Lung (tissue), 11 donors: ENCODE measurements at regions not wholly inside any gene's neighbourhood (a gene's known extent, or its start where the extent isn't known, plus 50 kb on each side); places are given as distances from the start of the nearest gene placed in this dataset.

ENCODE experiments used
- ATAC-seq: fragments of 200-7000 bp; cut with Tn5 transposase; one replicate; pipeline ENCODE4 v1.9.1; 2020; ENCODE audit warnings: moderate number of reproducible peaks; ENCODE audit not compliant: insufficient read depth, low FRiP score
- DNase-seq, 3 donors: peaks; one replicate each; pipeline ENCODE4 v3.0.0-alpha.2; 2013 to 2017
- H3K27ac ChIP-seq, 2 donors: one replicate each; pipeline ENCODE4 v1.5.1; 2013; ENCODE audit warnings: mild to moderate bottlenecking in 2 of 2, moderate library complexity in 2 of 2, control low read depth in 1 of 2, inconsistent platforms in 1 of 2, low read depth in 1 of 2, low read length in 1 of 2
- H3K27me3 ChIP-seq, 3 donors: one replicate each; pipeline ENCODE4 v1.5.1; 2013; ENCODE audit warnings: low read length in 2 of 3; ENCODE audit not compliant: control insufficient read depth in 3 of 3, insufficient read depth in 3 of 3
- H3K36me3 ChIP-seq, 4 donors: one replicate each; pipeline ENCODE4 v1.5.1; 2013; ENCODE audit warnings: low read length in 4 of 4, mild to moderate bottlenecking in 1 of 4, moderate library complexity in 1 of 4; ENCODE audit not compliant: control insufficient read depth in 4 of 4, insufficient read depth in 4 of 4
- H3K4me1 ChIP-seq, 5 donors: one replicate each; pipeline ENCODE4 v1.5.1; 2013; ENCODE audit warnings: low read length in 5 of 5, mild to moderate bottlenecking in 2 of 5, moderate library complexity in 1 of 5; ENCODE audit not compliant: control insufficient read depth in 5 of 5, insufficient read depth in 5 of 5
- H3K4me3 ChIP-seq: one replicate; pipeline ENCODE4 v1.5.1; 2013; ENCODE audit warnings: mild to moderate bottlenecking, control low read depth, moderate library complexity
- H3K9ac ChIP-seq, 2 donors: one replicate each; pipeline ENCODE4 v1.5.1; 2013; ENCODE audit warnings: low read length in 2 of 2, control low read depth in 1 of 2; ENCODE audit not compliant: insufficient read depth in 1 of 2
- H3K9me3 ChIP-seq, 4 donors: one replicate each; pipeline ENCODE4 v1.5.1; 2013; ENCODE audit warnings: low read length in 3 of 4, mild to moderate bottlenecking in 1 of 4, moderate library complexity in 1 of 4; ENCODE audit not compliant: control insufficient read depth in 4 of 4, insufficient read depth in 3 of 4
- CTCF ChIP-seq: IDR thresholded peaks from 2 replicates; pipeline ENCODE4 v1.5.1; 2012; ENCODE audit warnings: mild to moderate bottlenecking; ENCODE audit errors: control extremely low read depth, extremely low read depth
- WGBS, 2 donors: extraction: QIAGEN DNeasy Blood & Tissue Kit; methylation state at CpG; one replicate each; pipeline ENCODE4 v1.1.7; 2013; 5-methylcytosine and 5-hydroxymethylcytosine counted together
- donor health status: control.
- donor health status: control.
- donor health status: Bipolar disorder and iron deficiency.
- donor health status: healthy.
- donor health status: DM: yes; HTN: yes; CAD: no.

GRCh38 chr13:22107549-22107948 is 436.7 kb downstream of the FGF9 start:
- TF ChIP-seq CTCF, result no peak
- Histone ChIP-seq H3K4me3 (no peak overlapping the region), H3K27me3 (no peaks in the 10 kb centered on the region), H3K4me1 (peaks cover 0 to 42% (median 9%) of the 10 kb centered on the region in 5 donors), H3K9me3 (no peaks in the 10 kb centered on the region), H3K27ac (no peak overlapping the region), H3K9ac (no peak overlapping the region), H3K36me3 (no peaks in the 10 kb centered on the region)
- WGBS, 2 donors, result 48 to 63% methylated on average over 4 of the region's 4 CpGs
- peak in 2 of 3 donors; percentile 48 to 72 for DNase-seq
- ATAC-seq, result peak; percentile 22

GRCh38 chr13:22108283-22108942 is 437.5 kb downstream of the FGF9 start:
- H3K9me3 ChIP-seq, result no peaks in the 10 kb centered on the region
- no peak overlapping the region for H3K9ac ChIP-seq
- no peak for ATAC-seq
- WGBS, 2 donors, result 45 to 60% methylated on average over 3 of the region's 3 CpGs
- H3K36me3 ChIP-seq, result no peaks in the 10 kb centered on the region
- TF ChIP-seq CTCF, result no peak
- H3K27ac ChIP-seq, result no peak overlapping the region
- peak in 2 of 3 donors; percentile 90 to 95 for DNase-seq
- H3K27me3 ChIP-seq, result no peaks in the 10 kb centered on the region
- peaks cover 0 to 42% (median 9%) of the 10 kb centered on the region in 5 donors for H3K4me1 ChIP-seq
- no peak overlapping the region for H3K4me3 ChIP-seq

- 84 to 93% methylated on average over 4 of the region's 4 CpGs for WGBS, 2 donors
- Histone ChIP-seq H3K9ac (peak overlapping the region in 1 of 2 donors; percentile 35), H3K9me3 (no peaks in the 10 kb centered on the region), H3K27ac (no peak overlapping the region), H3K4me3 (no peak overlapping the region), H3K4me1 (peaks cover 0 to 42% (median 9%) of the 10 kb centered on the region in 5 donors), H3K27me3 (no peaks in the 10 kb centered on the region), H3K36me3 (no peaks in the 10 kb centered on the region)
- ATAC-seq (no peak), DNase-seq (peak in 2 of 3 donors; percentile 43 to 84)
- TF ChIP-seq CTCF, result no peak
Measured at GRCh38 chr13:22108979-22109378, 438.1 kb downstream of the FGF9 start.

- no peaks in the 10 kb centered on the region for H3K36me3 ChIP-seq
- 81 to 91% methylated on average over 6 of the region's 6 CpGs for WGBS, 2 donors
- peaks cover 0 to 42% (median 9%) of the 10 kb centered on the region in 5 donors for H3K4me1 ChIP-seq
- H3K9me3 ChIP-seq, result no peaks in the 10 kb centered on the region
- no peak for TF ChIP-seq CTCF
- ATAC-seq, result no peak
- no peak overlapping the region for H3K9ac ChIP-seq
- no peak for DNase-seq
- H3K4me3 ChIP-seq, result no peak overlapping the region
- H3K27ac ChIP-seq, result no peak overlapping the region
- no peaks in the 10 kb centered on the region for H3K27me3 ChIP-seq
Measured at GRCh38 chr13:22110368-22110767, 439.5 kb downstream of the FGF9 start.
